Liver (tissue), 8 donors: ENCODE measurements at regions not wholly inside any gene's neighbourhood (a gene's known extent, or its start where the extent isn't known, plus 50 kb on each side); places are given as distances from the start of the nearest gene placed in this dataset.

Experiments used
- DNase-seq: peaks from one replicate; pipeline ENCODE4 v3.0.0-alpha.2; 2017; ENCODE audit warnings: low spot score
- H3K27ac ChIP-seq, 2 donors: one replicate each; pipeline ENCODE4 v1.7.0; 2013; ENCODE audit warnings: inconsistent platforms in 2 of 2, low read length in 2 of 2, control low read depth in 1 of 2, low read depth in 1 of 2, mild to moderate bottlenecking in 1 of 2
- H3K27me3 ChIP-seq, 4 donors: one replicate each; pipeline versions ENCODE4 v1.6.1 to v1.7.0; 2013; ENCODE audit warnings: low read length in 3 of 4, inconsistent platforms in 1 of 4, mild to moderate bottlenecking in 1 of 4, moderate library complexity in 1 of 4; ENCODE audit not compliant: control insufficient read depth in 4 of 4, insufficient read depth in 4 of 4
- H3K36me3 ChIP-seq, 4 donors: one replicate each; pipeline versions ENCODE4 v1.6.1 to v1.7.0; 2013; ENCODE audit warnings: low read length in 3 of 4, mild to moderate bottlenecking in 3 of 4, low read depth in 1 of 4, moderate library complexity in 1 of 4; ENCODE audit not compliant: control insufficient read depth in 4 of 4, insufficient read depth in 3 of 4
- H3K4me1 ChIP-seq, 4 donors: one replicate each; pipeline versions ENCODE4 v1.6.1 to v1.7.0; 2013; ENCODE audit warnings: low read length in 3 of 4, mild to moderate bottlenecking in 3 of 4, moderate library complexity in 1 of 4; ENCODE audit not compliant: control insufficient read depth in 4 of 4, insufficient read depth in 4 of 4
- H3K4me3 ChIP-seq, 3 donors: one replicate each; pipeline versions ENCODE4 v1.6.1 to v1.7.0; 2013; ENCODE audit warnings: low read length in 3 of 3, control low read depth in 1 of 3, low read depth in 1 of 3, mild to moderate bottlenecking in 1 of 3
- H3K9ac ChIP-seq, 2 donors: one replicate each; pipeline ENCODE4 v1.7.0; 2013; ENCODE audit warnings: low read length in 2 of 2, mild to moderate bottlenecking in 2 of 2, moderate library complexity in 2 of 2, control low read depth in 1 of 2, low read depth in 1 of 2
- H3K9me3 ChIP-seq, 4 donors: one replicate each; pipeline versions ENCODE4 v1.6.1 to v1.7.0; 2013; ENCODE audit warnings: low read length in 3 of 4; ENCODE audit not compliant: control insufficient read depth in 4 of 4
- ATF3 ChIP-seq: IDR thresholded peaks from 2 replicates; pipeline ENCODE4 v1.6.1; 2016; ENCODE audit warnings: antibody characterized with exemption
- CTCF ChIP-seq: fragments of 150-350 bp; IDR thresholded peaks from 2 replicates; pipeline ENCODE4 v1.5.1; 2017; ENCODE audit warnings: improper control_type of control experiment, low read depth, low read length; ENCODE audit not compliant: missing input control
- EGR1 ChIP-seq, 2 donors: IDR thresholded peaks; 2 replicates each; pipeline ENCODE4 v1.6.1; 2016 to 2018; ENCODE audit warnings: antibody characterized with exemption in 2 of 2, low read depth in 2 of 2
- FOXA1 ChIP-seq: IDR thresholded peaks from 2 replicates; pipeline ENCODE4 v1.6.1; 2016; ENCODE audit warnings: antibody characterized with exemption
- FOXA2 ChIP-seq: IDR thresholded peaks from 2 replicates; pipeline ENCODE4 v1.6.1; 2016; ENCODE audit warnings: antibody characterized with exemption
- GABPA ChIP-seq, 2 donors: IDR thresholded peaks in 1 of 2; conservative IDR thresholded peaks in 1 of 2; 2 replicates each; pipeline ENCODE4 v1.6.1; 2016; ENCODE audit warnings: antibody characterized with exemption in 2 of 2, mild to moderate bottlenecking in 1 of 2, moderate library complexity in 1 of 2
- HNF4A ChIP-seq, 2 donors: conservative IDR thresholded peaks; 2 replicates each; pipeline ENCODE4 v1.6.1; 2016; ENCODE audit warnings: antibody characterized with exemption in 2 of 2, mild to moderate bottlenecking in 2 of 2
- HNF4G ChIP-seq: IDR thresholded peaks from 2 replicates; pipeline ENCODE4 v1.6.1; 2016; ENCODE audit warnings: antibody characterized with exemption
- JUND ChIP-seq, 2 donors: IDR thresholded peaks; 2 replicates each; pipeline ENCODE4 v1.6.1; 2016; ENCODE audit warnings: antibody characterized with exemption in 2 of 2
- MAX ChIP-seq: IDR thresholded peaks from 2 replicates; pipeline ENCODE4 v1.6.1; 2016; ENCODE audit warnings: antibody characterized with exemption
- NR2F2 ChIP-seq: IDR thresholded peaks from 2 replicates; pipeline ENCODE4 v1.6.1; 2016; ENCODE audit warnings: antibody characterized with exemption
- RAD21 ChIP-seq, 2 donors: IDR thresholded peaks; 2 replicates each; pipeline ENCODE4 v1.6.1; 2016; ENCODE audit warnings: antibody characterized with exemption in 2 of 2, mild to moderate bottlenecking in 2 of 2
- REST ChIP-seq: IDR thresholded peaks from 2 replicates; pipeline ENCODE4 v1.6.1; 2016; ENCODE audit warnings: antibody characterized with exemption, mild to moderate bottlenecking
- RXRA ChIP-seq, 2 donors: IDR thresholded peaks; 2 replicates each; pipeline ENCODE4 v1.6.1; 2017 to 2018; ENCODE audit warnings: antibody characterized with exemption in 2 of 2, mild to moderate bottlenecking in 1 of 2
- SP1 ChIP-seq: IDR thresholded peaks from 2 replicates; pipeline ENCODE4 v1.6.1; 2018; ENCODE audit warnings: antibody characterized with exemption, mild to moderate bottlenecking
- TAF1 ChIP-seq: conservative IDR thresholded peaks from 2 replicates; pipeline ENCODE4 v1.6.1; 2016; ENCODE audit warnings: antibody characterized with exemption, mild to moderate bottlenecking
- YY1 ChIP-seq: IDR thresholded peaks from 2 replicates; pipeline ENCODE4 v1.6.1; 2016; ENCODE audit warnings: antibody characterized with exemption, mild to moderate bottlenecking
- ZBTB33 ChIP-seq: IDR thresholded peaks from 2 replicates; pipeline ENCODE4 v1.6.1; 2016; ENCODE audit warnings: antibody characterized with exemption
- WGBS: extraction: QIAGEN DNeasy Blood & Tissue Kit; methylation state at CpG from one replicate; pipeline ENCODE4 v1.1.7; 2013; 5-methylcytosine and 5-hydroxymethylcytosine counted together
- donor health status: healthy.
- donor health status: healthy.
- donor health status: healthy.
- donor health status: healthy.
- donor health status: healthy.

- Histone ChIP-seq H3K36me3 (no peaks in the 10 kb centered on the region), H3K4me1 (no peaks in the 10 kb centered on the region), H3K27ac (no peak overlapping the region), H3K9ac (no peak overlapping the region), H3K27me3 (peaks cover 0 to 4% (median 0%) of the 10 kb centered on the region in 4 donors), H3K4me3 (no peak overlapping the region), H3K9me3 (peaks cover 0 to 2% (median 0%) of the 10 kb centered on the region in 4 donors)
- 81% methylated on average over 1 of the region's 1 CpG for WGBS
- TF ChIP-seq EGR1 (IDR thresholded peaks at IDR 0.05; ENCODE audit: low read depth in 2 of 2): no peak
- no peak for DNase-seq
Measured at GRCh38 chr20:60167812-60168211, 209.6 kb downstream of the CDH26 start.

GRCh38 chr20:60168963-60169362 is 210.7 kb downstream of the CDH26 start:
- peaks cover 0 to 4% (median 0%) of the 10 kb centered on the region in 4 donors for H3K27me3 ChIP-seq
- no peak overlapping the region for H3K4me3 ChIP-seq
- WGBS: 72% methylated on average over 1 of the region's 1 CpG
- H3K36me3 ChIP-seq: no peaks in the 10 kb centered on the region
- H3K9me3 ChIP-seq: peaks cover 0 to 2% (median 0%) of the 10 kb centered on the region in 4 donors
- H3K9ac ChIP-seq: no peak overlapping the region
- no peak overlapping the region for H3K27ac ChIP-seq
- H3K4me1 ChIP-seq: no peaks in the 10 kb centered on the region
- DNase-seq: no peak
- no peak for TF ChIP-seq TAF1
- TF ChIP-seq CTCF: no peak

- 62% methylated on average over 3 of the region's 3 CpGs for WGBS
- no peak for DNase-seq
- H3K36me3 ChIP-seq: no peaks in the 10 kb centered on the region
- no peak overlapping the region for H3K27ac ChIP-seq
- H3K9me3 ChIP-seq: peaks cover 0 to 2% (median 0%) of the 10 kb centered on the region in 4 donors
- TF ChIP-seq JUND (IDR thresholded peaks at IDR 0.05) (no peak), NR2F2 (no peak), ATF3 (no peak), TAF1 (no peak), HNF4G (no peak), SP1 (no peak), EGR1 (IDR thresholded peaks at IDR 0.05; ENCODE audit: low read depth in 2 of 2) (no peak), FOXA1 (no peak), HNF4A (conservative IDR thresholded peaks at IDR 0.05) (no peak), GABPA (IDR thresholded peaks at IDR 0.05 in 1 of 2, conservative IDR thresholded peaks at IDR 0.05 in 1 of 2) (no peak), CTCF (no peak), YY1 (no peak), REST (no peak), MAX (no peak), FOXA2 (no peak), RAD21 (IDR thresholded peaks at IDR 0.05) (no peak), RXRA (IDR thresholded peaks at IDR 0.05) (no peak), ZBTB33 (no peak)
- H3K27me3 ChIP-seq: peaks cover 0 to 4% (median 0%) of the 10 kb centered on the region in 4 donors
- no peak overlapping the region for H3K9ac ChIP-seq
- H3K4me1 ChIP-seq: no peaks in the 10 kb centered on the region
- H3K4me3 ChIP-seq: no peak overlapping the region
Measured at GRCh38 chr20:60170116-60170515, 211.9 kb downstream of the CDH26 start.
